CD14-positive monocyte (primary cell): ENCODE measurements at regions not wholly inside any gene's neighbourhood (a gene's known extent, or its start where the extent isn't known, plus 50 kb on each side); places are given as distances from the start of the nearest gene placed in this dataset.

Experiments
- DNase-seq, 3 donors: peaks; one replicate each; pipeline ENCODE4 v3.0.0-alpha.2; 2011 to 2022
- H2AFZ ChIP-seq: 2 replicates; pipeline ENCODE4 v1.6.0; 2012; ENCODE audit warnings: mild to moderate bottlenecking, low read depth, low read length, inconsistent platforms; ENCODE audit not compliant: insufficient read depth, poor library complexity, severe bottlenecking
- H3K27ac ChIP-seq, 2 donors: 1 replicate in 1 of 2; 2 replicates in 1 of 2; pipeline ENCODE4 v1.5.1; 2012 to 2013; ENCODE audit warnings: low read length in 2 of 2, control low read depth in 1 of 2, inconsistent platforms in 1 of 2, low read depth in 1 of 2, mild to moderate bottlenecking in 1 of 2
- H3K27me3 ChIP-seq, 2 donors: one replicate each; pipeline versions ENCODE4 v1.6.0 to v1.6.1; 2011 to 2013; ENCODE audit warnings: low read length in 2 of 2; ENCODE audit not compliant: control insufficient read depth in 2 of 2, insufficient read depth in 2 of 2
- H3K36me3 ChIP-seq, 2 donors: replicated peaks in 1 of 2; 1 replicate in 1 of 2; 2 replicates in 1 of 2; pipeline versions ENCODE4 v1.5.1 to v1.6.1; 2012 to 2013; ENCODE audit warnings: low read length in 2 of 2, control low read depth in 1 of 2, inconsistent platforms in 1 of 2, mild to moderate bottlenecking in 1 of 2; ENCODE audit not compliant: insufficient read depth in 2 of 2, control insufficient read depth in 1 of 2
- H3K4me1 ChIP-seq, 2 donors: 1 replicate in 1 of 2; 2 replicates in 1 of 2; pipeline versions ENCODE4 v1.5.1 to v1.6.1; 2012 to 2013; ENCODE audit warnings: low read length in 2 of 2, control low read depth in 1 of 2, inconsistent platforms in 1 of 2, mild to moderate bottlenecking in 1 of 2, moderate library complexity in 1 of 2; ENCODE audit not compliant: insufficient read depth in 2 of 2, control insufficient read depth in 1 of 2
- H3K4me2 ChIP-seq: replicated peaks from 2 replicates; pipeline ENCODE3; 2012; ENCODE audit warnings: low read length, moderate library complexity, mild to moderate bottlenecking; ENCODE audit not compliant: poor library complexity, severe bottlenecking; ENCODE audit errors: extremely low read depth
- H3K4me3 ChIP-seq, 3 experiments: fragments of 200-600 bp in 1 of 3; sonication (generic) in 1 of 3; replicated peaks in 1 of 3; 1 replicate in 2 of 3; 2 replicates in 1 of 3; pipeline ENCODE4 v1.5.1; 2011 to 2013; ENCODE audit warnings: low read length in 3 of 3, mild to moderate bottlenecking in 3 of 3, control low read depth in 2 of 3, low read depth in 2 of 3, inconsistent platforms in 1 of 3, moderate library complexity in 1 of 3
- H3K79me2 ChIP-seq: 2 replicates; pipeline ENCODE4 v1.6.0; 2012; ENCODE audit warnings: mild to moderate bottlenecking, control low read depth, inconsistent platforms, low read length, moderate library complexity; ENCODE audit not compliant: insufficient read depth
- H3K9ac ChIP-seq: 2 replicates; pipeline ENCODE4 v1.6.0; 2017; ENCODE audit warnings: low read length, mild to moderate bottlenecking; ENCODE audit not compliant: insufficient read depth, poor library complexity, severe bottlenecking
- H3K9me3 ChIP-seq, 2 donors: replicated peaks in 1 of 2; 1 replicate in 1 of 2; 2 replicates in 1 of 2; pipeline versions ENCODE4 v1.5.1 to v1.6.1; 2012 to 2013; ENCODE audit warnings: low read length in 2 of 2, control low read depth in 1 of 2; ENCODE audit not compliant: control insufficient read depth in 1 of 2, insufficient read depth in 1 of 2
- H4K20me1 ChIP-seq: 2 replicates; pipeline ENCODE4 v1.6.0; 2012; ENCODE audit warnings: mild to moderate bottlenecking, low read length, control low read depth, moderate library complexity; ENCODE audit not compliant: insufficient read depth
- H3K27ac Mint-ChIP-seq, 7 donors: one replicate each; pipeline ENCODE4 v1.8.0; 2020; ENCODE audit warnings: mild to moderate bottlenecking in 7 of 7, mixed read lengths in 7 of 7, moderate library complexity in 6 of 7, inconsistent platforms in 2 of 7
- H3K27me3 Mint-ChIP-seq, 3 donors: one replicate each; pipeline ENCODE4 v1.8.0; 2021 to 2022; ENCODE audit warnings: low read depth in 3 of 3, mild to moderate bottlenecking in 3 of 3, mixed read lengths in 3 of 3, moderate library complexity in 3 of 3, inconsistent platforms in 1 of 3
- H3K36me3 Mint-ChIP-seq, 2 donors: one replicate each; pipeline ENCODE4 v1.8.0; 2020; ENCODE audit warnings: mixed read lengths in 2 of 2, inconsistent platforms in 1 of 2, mild to moderate bottlenecking in 1 of 2
- H3K4me1 Mint-ChIP-seq: one replicate; pipeline ENCODE4 v1.8.0; 2020; ENCODE audit warnings: mild to moderate bottlenecking, mixed read lengths
- H3K4me3 Mint-ChIP-seq, 2 donors: one replicate each; pipeline ENCODE4 v1.8.0; 2020; ENCODE audit warnings: mild to moderate bottlenecking in 2 of 2, mixed read lengths in 2 of 2, moderate library complexity in 1 of 2
- H3K9me3 Mint-ChIP-seq, 7 donors: one replicate each; pipeline ENCODE4 v1.8.0; 2020 to 2022; ENCODE audit warnings: mixed read lengths in 7 of 7, mild to moderate bottlenecking in 6 of 7, moderate library complexity in 6 of 7, inconsistent platforms in 2 of 7
- CTCF ChIP-seq: fragments of 200-600 bp; IDR thresholded peaks from one replicate; pipeline ENCODE4 v1.8.0; 2022; ENCODE audit warnings: antibody characterized with exemption, mild to moderate bottlenecking
- WGBS: methylation state at CpG from one replicate; pipeline ENCODE4 v1.1.5; 2013; ENCODE audit warnings: missing lambda C conversion rate; ENCODE audit not compliant: insufficient coverage; 5-methylcytosine and 5-hydroxymethylcytosine counted together
- intact Hi-C, 2 donors: fragments of 100-400 bp; cut with micrococcal nuclease; formaldehyde crosslinking; loops; one replicate each; pipeline versions ENCODE4 v1.15.0 to v1.15.1; 2023

- H3K27ac ChIP-seq, result no peak overlapping the region
- H3K9me3 Mint-ChIP-seq, result peaks cover 0 to 2% (median 0%) of the 10 kb centered on the region in 7 donors
- H3K9ac ChIP-seq, result no peak overlapping the region
- no peak overlapping the region for H2AFZ ChIP-seq
- no peak overlapping the region for H3K27ac Mint-ChIP-seq
- no peaks in the 10 kb centered on the region for H3K4me1 Mint-ChIP-seq
- intact Hi-C loops, result no loop called here
- H3K27me3 ChIP-seq, result no peaks in the 10 kb centered on the region
- 82% methylated on average over 1 of the region's 5 CpGs for WGBS
- H3K36me3 ChIP-seq, result no peaks in the 10 kb centered on the region
- no peak for TF ChIP-seq CTCF
- H3K79me2 ChIP-seq, result no peaks in the 10 kb centered on the region
- H3K27me3 Mint-ChIP-seq, result no peaks in the 10 kb centered on the region
- no peaks in the 10 kb centered on the region for H4K20me1 ChIP-seq
- H3K9me3 ChIP-seq, result no peaks in the 10 kb centered on the region
- no peak overlapping the region for H3K4me3 Mint-ChIP-seq
- H3K4me3 ChIP-seq, result no peak overlapping the region
- H3K4me1 ChIP-seq, result no peaks in the 10 kb centered on the region
- H3K36me3 Mint-ChIP-seq, result no peaks in the 10 kb centered on the region
- no peak for DNase-seq
- H3K4me2 ChIP-seq, result no peak overlapping the region
Observed at GRCh38 chr3:147497286-147497685, 88.1 kb downstream of the ZIC1 start.

GRCh38 chr3:147507638-147508286, 98.6 kb downstream of the ZIC1 start:
- Mint-ChIP-seq H3K9me3 (peaks cover 0 to 1% (median 0%) of the 10 kb centered on the region in 7 donors), H3K27me3 (peaks cover 0 to 2% (median 2%) of the 10 kb centered on the region in 3 donors), H3K36me3 (no peaks in the 10 kb centered on the region), H3K27ac (no peak overlapping the region), H3K4me3 (no peak overlapping the region), H3K4me1 (no peaks in the 10 kb centered on the region)
- no CpG with 5 or more reads among the region's 3 CpGs for WGBS
- no peaks in the 10 kb centered on the region for H3K79me2 ChIP-seq
- H3K9ac ChIP-seq, result no peak overlapping the region
- no peak for TF ChIP-seq CTCF
- no peak overlapping the region for H3K27ac ChIP-seq
- intact Hi-C loops, result no loop called here
- H3K27me3 ChIP-seq, result no peaks in the 10 kb centered on the region
- no peaks in the 10 kb centered on the region for H4K20me1 ChIP-seq
- no peak for DNase-seq
- H3K9me3 ChIP-seq, result no peaks in the 10 kb centered on the region
- H2AFZ ChIP-seq, result no peak overlapping the region
- H3K36me3 ChIP-seq, result no peaks in the 10 kb centered on the region
- H3K4me3 ChIP-seq, result no peak overlapping the region
- no peaks in the 10 kb centered on the region for H3K4me1 ChIP-seq
- no peak overlapping the region for H3K4me2 ChIP-seq
